ENCODE measurements at regions not wholly inside any gene's neighbourhood (a gene's known extent, or its start where the extent isn't known, plus 50 kb on each side); places are given as distances from the start of the nearest gene placed in this dataset.

GRCh38 chr14:22255017-22255950, 333.7 kb downstream of the DAD1 start (continued):
- TF ChIP-seq CTCF (CRISPR knock-in tag; IDR thresholded peaks at IDR 0.05) (no peak), JUN (CRISPR knock-in tag; IDR thresholded peaks at IDR 0.05) (no peak), NFE2L2 (IDR thresholded peaks at IDR 0.05; ENCODE audit: low read length) (no peak), HINFP (CRISPR knock-in tag; IDR thresholded peaks at IDR 0.05; ENCODE audit: low read depth) (no peak), PRMT3 (CRISPR knock-in tag; IDR thresholded peaks at IDR 0.05; ENCODE audit: borderline replicate concordance, low read depth) (no peak), HDAC2 (CRISPR knock-in tag; IDR thresholded peaks at IDR 0.05) (no peak), UBTF (CRISPR knock-in tag; IDR thresholded peaks at IDR 0.05) (no peak), TBL1XR1 (IDR thresholded peaks at IDR 0.05; ENCODE audit: borderline replicate concordance, low read length, partially characterized antibody) (no peak)

Measured in HepG2 (cell line).